HFF-Myc (cell line): ENCODE measurements at regions not wholly inside any gene's neighbourhood (a gene's known extent, or its start where the extent isn't known, plus 50 kb on each side); places are given as distances from the start of the nearest gene placed in this dataset.

Source experiments
- DNase-seq: peaks from one replicate; pipeline ENCODE4 v3.0.0-alpha.2; 2011; ENCODE audit warnings: low read depth; ENCODE audit errors: extremely low read depth
- H3K4me3 ChIP-seq: replicated peaks from 2 replicates; pipeline ENCODE4 v1.5.1; 2011; ENCODE audit warnings: low read depth, mild to moderate bottlenecking, control low read depth, low read length
- CTCF ChIP-seq: IDR thresholded peaks from 2 replicates; pipeline ENCODE4 v1.5.1; 2012; ENCODE audit warnings: mild to moderate bottlenecking, low read depth, low read length, control low read depth; ENCODE audit errors: missing control alignments

GRCh38 chr5:89934069-89934468, 475.5 kb downstream of the CETN3 start:
- DNase-seq = no peak
- TF ChIP-seq CTCF = no peak
- no peak overlapping the region for H3K4me3 ChIP-seq

- no peak for DNase-seq
- H3K4me3 ChIP-seq = no peak overlapping the region
- no peak for TF ChIP-seq CTCF
These were observed 476.8 kb downstream of the CETN3 start for GRCh38 chr5:89932771-89933181.

GRCh38 chr5:89930591-89931392, 478.8 kb downstream of the CETN3 start:
- no peak overlapping the region for H3K4me3 ChIP-seq
- TF ChIP-seq CTCF = no peak
- DNase-seq = peak; percentile 72

- H3K4me3 ChIP-seq = no peak overlapping the region
- TF ChIP-seq CTCF = no peak
- no peak for DNase-seq
These were observed 479.7 kb downstream of the CETN3 start for GRCh38 chr5:89929834-89930233.

- H3K4me3 ChIP-seq = no peak overlapping the region
- DNase-seq = no peak
- TF ChIP-seq CTCF = no peak
These were observed 480.4 kb downstream of the CETN3 start for GRCh38 chr5:89929173-89929572.

GRCh38 chr5:89922161-89922560, 487.4 kb downstream of the CETN3 start:
- no peak for DNase-seq
- TF ChIP-seq CTCF = no peak
- no peak overlapping the region for H3K4me3 ChIP-seq

GRCh38 chr5:89917112-89917511, 492.4 kb downstream of the CETN3 start:
- DNase-seq = no peak
- TF ChIP-seq CTCF = no peak
- H3K4me3 ChIP-seq = no peak overlapping the region
